HCT116 (cell line): ENCODE measurements at regions not wholly inside any gene's neighbourhood (a gene's known extent, or its start where the extent isn't known, plus 50 kb on each side); places are given as distances from the start of the nearest gene placed in this dataset.
"Not testable (repeated sequence)": the region's sequence is repeated elsewhere in the genome, so short reads cannot be mapped to it uniquely, and the experiment has no call there.

Experiments used
- ATAC-seq: fragments of 200-7000 bp; cut with Tn5 transposase; 2 replicates; pipeline ENCODE4 v1.9.1; 2020; ENCODE audit warnings: mild to moderate bottlenecking, moderate library complexity
- BruUV-seq: library from RNA; stranded (reverse); fragments of 400-500 nt; replicated peaks from 2 replicates; lab custom pipeline; 2021; lab: Mats Ljungman, UMichigan
- CTCF ChIA-PET: fragments of 300-600 bp; sonication (Branson Sonifier 250); formaldehyde crosslinking; loops from one replicate; lab custom pipeline; 2021; ENCODE audit warnings: antibody characterized with exemption; lab: Charles Lee
- POLR2A ChIA-PET: fragments of 300-600, 350-600 bp; sonication (Branson Sonifier 250); formaldehyde crosslinking; loops from one replicate; lab custom pipeline; 2021; ENCODE audit warnings: antibody characterized with exemption; lab: Charles Lee
- RAD21 ChIA-PET, 2 experiments: fragments of 300-600 bp; sonication (Branson Sonifier 250); formaldehyde crosslinking; loops; one replicate each; lab custom pipeline; 2023; ENCODE audit warnings: low total read pairs in 2 of 2; ENCODE audit not compliant: uncharacterized antibody in 2 of 2, unreplicated experiment in 2 of 2, low non-redundant PET in 1 of 2; lab: Charles Lee
- DNase-seq: peaks from one replicate; pipeline ENCODE4 v3.0.0-alpha.2; 2010; ENCODE audit warnings: low read depth, low spot score
- H2AFZ ChIP-seq: fragments of 200-600 bp; shearing (Covaris generic), sonication (generic); 2 replicates; pipeline ENCODE4 v1.6.1; 2017; ENCODE audit warnings: low read depth, mixed run types, mixed read lengths, antibody characterized with exemption, low read length; ENCODE audit not compliant: poor library complexity, severe bottlenecking
- H3K27ac ChIP-seq: 2 replicates; pipeline ENCODE4 v1.5.1; 2012; ENCODE audit warnings: low read depth, low read length
- H3K27me3 ChIP-seq: fragments of 200-600 bp; sonication (generic); 2 replicates; pipeline ENCODE4 v1.6.1; 2016; ENCODE audit warnings: mixed run types, low read length, mixed read lengths; ENCODE audit not compliant: insufficient read depth
- H3K36me3 ChIP-seq, 2 experiments: fragments of 200-500 bp in 1 of 2; fragments of 200-600 bp in 1 of 2; sonication (Bioruptor generic) in 1 of 2; sonication (generic) in 1 of 2; 2 replicates each; pipeline versions ENCODE4 v1.5.1 to v1.6.1; 2014 to 2016; ENCODE audit warnings: low read length in 2 of 2, inconsistent platforms in 1 of 2, mixed read lengths in 1 of 2, mixed run types in 1 of 2; ENCODE audit not compliant: insufficient read depth in 2 of 2, control insufficient read depth in 1 of 2
- H3K4me1 ChIP-seq, 2 experiments: fragments of 200-600 bp in 1 of 2; sonication (generic) in 1 of 2; 2 replicates each; pipeline versions ENCODE4 v1.5.1 to v1.6.1; 2012 to 2017; ENCODE audit warnings: low read length in 2 of 2, inconsistent platforms in 1 of 2, mild to moderate bottlenecking in 1 of 2, mixed read lengths in 1 of 2, mixed run types in 1 of 2, moderate library complexity in 1 of 2; ENCODE audit not compliant: insufficient read depth in 2 of 2, control insufficient read depth in 1 of 2
- H3K4me2 ChIP-seq: fragments of 200-600 bp; sonication (generic); 2 replicates; pipeline ENCODE4 v1.6.1; 2017; ENCODE audit warnings: mixed run types, low read length, mixed read lengths
- H3K4me3 ChIP-seq, 2 experiments: fragments of 200-600 bp in 1 of 2; sonication (generic) in 1 of 2; replicated peaks in 1 of 2; 2 replicates each; pipeline ENCODE4 v1.5.1; 2011 to 2016; ENCODE audit warnings: low read length in 2 of 2, control low read depth in 1 of 2, low read depth in 1 of 2, mild to moderate bottlenecking in 1 of 2, mixed read lengths in 1 of 2, mixed run types in 1 of 2
- H3K79me2 ChIP-seq: fragments of 200-600 bp; sonication (generic); 2 replicates; pipeline ENCODE4 v1.6.1; 2017; ENCODE audit warnings: mild to moderate bottlenecking, mixed run types, low read length, moderate library complexity, mixed read lengths; ENCODE audit not compliant: insufficient read depth
- H3K9ac ChIP-seq: fragments of 200-600 bp; sonication (generic); 2 replicates; pipeline ENCODE4 v1.6.1; 2016; ENCODE audit warnings: low read length, mixed read lengths
- H3K9me2 ChIP-seq: fragments of 200-600 bp; sonication (generic), shearing (Covaris generic); 2 replicates; pipeline ENCODE4 v1.6.1; 2017; ENCODE audit warnings: mixed run types, mild to moderate bottlenecking, moderate library complexity; ENCODE audit not compliant: insufficient read depth
- H3K9me3 ChIP-seq, 2 experiments: fragments of 200-500 bp in 1 of 2; fragments of 200-600 bp in 1 of 2; sonication (Bioruptor generic) in 1 of 2; sonication (generic) in 1 of 2; 2 replicates each; pipeline ENCODE4 v1.6.1; 2014 to 2017; ENCODE audit warnings: low read length in 2 of 2, mixed read lengths in 2 of 2, inconsistent platforms in 1 of 2, low read depth in 1 of 2, mild to moderate bottlenecking in 1 of 2, mixed run types in 1 of 2, moderate library complexity in 1 of 2; ENCODE audit not compliant: control insufficient read depth in 1 of 2, insufficient read depth in 1 of 2
- H4K20me1 ChIP-seq: fragments of 200-600 bp; sonication (generic), shearing (Covaris generic); 2 replicates; pipeline ENCODE4 v1.6.1; 2017; ENCODE audit warnings: mixed run types, mild to moderate bottlenecking, moderate library complexity; ENCODE audit not compliant: insufficient read depth
- CTCF ChIP-seq, 3 experiments: fragments of 200-600 bp in 1 of 3; sonication (generic) in 1 of 3; IDR thresholded peaks in 2 of 3; conservative IDR thresholded peaks in 1 of 3; 2 replicates each; pipeline ENCODE4 v1.5.1; 2012 to 2017; ENCODE audit warnings: low read depth in 2 of 3, low read length in 2 of 3, antibody characterized with exemption in 1 of 3, borderline replicate concordance in 1 of 3, control low read depth in 1 of 3, mild to moderate bottlenecking in 1 of 3, mixed read lengths in 1 of 3, mixed run types in 1 of 3, moderate library complexity in 1 of 3; ENCODE audit not compliant: insufficient read depth in 1 of 3
- EZH2phosphoT487 ChIP-seq: fragments of 200-600 bp; IDR thresholded peaks from 2 replicates; pipeline ENCODE4 v1.6.1; 2018; ENCODE audit warnings: antibody characterized with exemption, borderline replicate concordance
- FOSL1 ChIP-seq: IDR thresholded peaks from 2 replicates; pipeline ENCODE4 v1.6.1; 2012; ENCODE audit warnings: low read depth
- JUND ChIP-seq: IDR thresholded peaks from 2 replicates; pipeline ENCODE4 v1.6.1; 2012
- POLR2AphosphoS5 ChIP-seq: IDR thresholded peaks from 2 replicates; pipeline ENCODE4 v1.6.1; 2011; ENCODE audit warnings: mild to moderate bottlenecking, low read depth, low read length, moderate library complexity
- ZNF274 ChIP-seq: fragments of 200-500 bp; sonication (Bioruptor generic); IDR thresholded peaks from 2 replicates; pipeline ENCODE4 v1.6.1; 2014; ENCODE audit warnings: mild to moderate bottlenecking, low read depth, low read length, inconsistent platforms
- intact Hi-C: fragments of 100-400 bp; cut with micrococcal nuclease; formaldehyde crosslinking; loops from 2 replicates; pipeline ENCODE4 v1.10.0; 2022

GRCh38 chr14:31913370-31913769 is 163.7 kb upstream of the ARHGAP5 start (continued):
- TF ChIP-seq CTCF (IDR thresholded peaks at IDR 0.05 in 2 of 3, conservative IDR thresholded peaks at IDR 0.05 in 1 of 3; ENCODE audit: borderline replicate concordance in 1 of 3, insufficient read depth in 1 of 3, low read depth in 2 of 3, low read length in 2 of 3) (no peak), POLR2AphosphoS5 (no peak)

- POLR2A ChIA-PET, BruUV-seq, H3K4me1 ChIP-seq: not testable (repeated sequence)
These were observed 158.8 kb upstream of the ARHGAP5 start for GRCh38 chr14:31918289-31918688.

GRCh38 chr14:31920001-31920400 is 157.1 kb upstream of the ARHGAP5 start:
- DNase-seq (no peak), ATAC-seq (no peak)
- H3K27me3 ChIP-seq: no peaks in the 10 kb centered on the region
- CTCF ChIA-PET: interaction anchor here (1.4 kb wide), 1 partner anchor 15 kb away, joined by 3 read pairs; no protein-coding TSS in a partner anchor
- H3K4me1 ChIP-seq: no peaks in the 10 kb centered on the region
- no TSS peak for BruUV-seq
- intact Hi-C loops: loop anchor here (10.0 kb wide), 1 partner anchor 405 kb away; no protein-coding TSS in a partner anchor
- no peaks in the 10 kb centered on the region for H3K36me3 ChIP-seq
- RAD21 ChIA-PET: no interaction called here
- H3K79me2 ChIP-seq: no peaks in the 10 kb centered on the region
- POLR2A ChIA-PET: no interaction called here
- H3K9me3 ChIP-seq: no peaks in the 10 kb centered on the region
- no peak overlapping the region for H3K4me3 ChIP-seq
- no peaks in the 10 kb centered on the region for H3K9me2 ChIP-seq
- no peak overlapping the region for H3K4me2 ChIP-seq
- H4K20me1 ChIP-seq: no peaks in the 10 kb centered on the region
- no peak overlapping the region for H3K27ac ChIP-seq
- H2AFZ ChIP-seq: no peak overlapping the region
- TF ChIP-seq FOSL1 (no peak), ZNF274 (no peak), JUND (no peak), EZH2phosphoT487 (no peak)
- H3K9ac ChIP-seq: no peak overlapping the region

More at GRCh38 chr14:31918289-31918688, 158.8 kb upstream of the ARHGAP5 start:
- DNase-seq, H3K9ac ChIP-seq, H3K9me2 ChIP-seq, RAD21 ChIA-PET, CTCF ChIA-PET, H3K4me3 ChIP-seq, ATAC-seq, H3K4me2 ChIP-seq, H3K27me3 ChIP-seq, H3K9me3 ChIP-seq, H3K36me3 ChIP-seq, H2AFZ ChIP-seq, H3K79me2 ChIP-seq, H4K20me1 ChIP-seq, intact Hi-C loops, H3K27ac ChIP-seq: not testable (repeated sequence)
